ENCODE measurements at regions not wholly inside any gene's neighbourhood (a gene's known extent, or its start where the extent isn't known, plus 50 kb on each side); places are given as distances from the start of the nearest gene placed in this dataset.

- TF ChIP-seq CTCF (conservative IDR thresholded peaks at IDR 0.05) = no peak
- no peak for TF ChIP-seq ZFX (IDR thresholded peaks at IDR 0.05)
- no peak overlapping the region for H3K27ac ChIP-seq
Observed at GRCh38 chr3:30097022-30097650, 509.3 kb upstream of the TGFBR2 start.

GRCh38 chr3:30098243-30098642 lies 508.2 kb upstream of the TGFBR2 start:
- no peak for TF ChIP-seq ZFX (IDR thresholded peaks at IDR 0.05)
- no peak for TF ChIP-seq CTCF (conservative IDR thresholded peaks at IDR 0.05)
- no peak overlapping the region for H3K27ac ChIP-seq

- H3K27ac ChIP-seq = no peak overlapping the region
- TF ChIP-seq ZFX (IDR thresholded peaks at IDR 0.05) = no peak
- TF ChIP-seq CTCF (conservative IDR thresholded peaks at IDR 0.05) = no peak
Observed at GRCh38 chr3:30098653-30099455, 507.5 kb upstream of the TGFBR2 start.

GRCh38 chr3:30102356-30102755 lies 504.0 kb upstream of the TGFBR2 start:
- H3K27ac ChIP-seq = no peak overlapping the region
- no peak for TF ChIP-seq ZFX (IDR thresholded peaks at IDR 0.05)
- no peak for TF ChIP-seq CTCF (conservative IDR thresholded peaks at IDR 0.05)

GRCh38 chr3:30103186-30103585 lies 503.2 kb upstream of the TGFBR2 start:
- no peak overlapping the region for H3K27ac ChIP-seq
- TF ChIP-seq CTCF (conservative IDR thresholded peaks at IDR 0.05) (no peak), ZFX (IDR thresholded peaks at IDR 0.05) (no peak)

- no peak overlapping the region for H3K27ac ChIP-seq
- no peak for TF ChIP-seq ZFX (IDR thresholded peaks at IDR 0.05)
- TF ChIP-seq CTCF (conservative IDR thresholded peaks at IDR 0.05) = no peak
Observed at GRCh38 chr3:30107531-30107930, 498.9 kb upstream of the TGFBR2 start.

GRCh38 chr3:30112411-30112810 lies 494.0 kb upstream of the TGFBR2 start:
- H3K27ac ChIP-seq = no peak overlapping the region
- TF ChIP-seq ZFX (IDR thresholded peaks at IDR 0.05) (no peak), CTCF (conservative IDR thresholded peaks at IDR 0.05) (no peak)
